GM12872 (cell line): ENCODE measurements at regions not wholly inside any gene's neighbourhood (a gene's known extent, or its start where the extent isn't known, plus 50 kb on each side); places are given as distances from the start of the nearest gene placed in this dataset.

ENCODE experiments used
- CTCF ChIP-seq: IDR thresholded peaks from 3 replicates; pipeline ENCODE4 v1.5.1; 2011; ENCODE audit warnings: low read depth, mild to moderate bottlenecking, low read length, moderate library complexity; ENCODE audit not compliant: insufficient read depth

DNA sequence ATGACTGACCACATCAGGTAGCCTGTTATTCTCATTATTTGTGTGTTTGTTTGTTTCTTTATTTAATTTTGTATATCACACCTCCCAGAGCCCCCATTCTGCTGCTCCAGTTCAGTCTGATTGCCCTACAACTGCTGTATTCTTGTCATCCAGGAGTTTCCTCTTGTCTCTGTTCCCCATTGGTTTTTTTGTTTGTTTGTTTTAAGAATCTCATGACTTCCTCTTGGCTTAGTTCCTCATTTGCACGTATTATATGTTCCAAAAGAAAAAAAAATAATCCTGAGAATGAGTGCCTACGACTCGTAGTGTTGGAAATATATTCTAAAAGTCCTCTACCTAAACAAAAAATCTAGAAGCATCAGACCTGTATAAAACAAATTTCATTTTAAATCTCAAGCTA lies 142.3 kb upstream of the SLIT2 start:
- no peak for TF ChIP-seq CTCF

GRCh38 chr4:20106921-20107320 lies 144.8 kb upstream of the SLIT2 start:
- no peak for TF ChIP-seq CTCF

DNA sequence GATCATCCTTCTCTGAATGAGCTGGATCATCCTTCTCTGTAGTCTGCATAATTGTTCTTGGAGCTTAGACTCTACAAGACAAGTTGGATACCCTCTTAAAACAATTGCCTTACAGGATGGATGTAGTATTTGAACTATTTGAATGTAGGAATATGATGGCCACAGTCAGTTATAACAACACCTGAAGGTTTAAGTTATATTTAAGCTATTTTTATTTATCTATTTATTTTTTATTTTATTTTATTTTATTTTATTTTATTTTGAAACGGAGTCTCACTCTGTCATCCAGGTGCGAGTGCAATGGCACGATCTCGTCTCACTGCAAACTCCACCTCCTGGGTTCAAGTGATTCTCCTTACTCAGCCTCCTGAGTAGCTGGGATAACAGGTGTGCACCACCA lies 149.9 kb upstream of the SLIT2 start:
- TF ChIP-seq CTCF, result no peak

DNA sequence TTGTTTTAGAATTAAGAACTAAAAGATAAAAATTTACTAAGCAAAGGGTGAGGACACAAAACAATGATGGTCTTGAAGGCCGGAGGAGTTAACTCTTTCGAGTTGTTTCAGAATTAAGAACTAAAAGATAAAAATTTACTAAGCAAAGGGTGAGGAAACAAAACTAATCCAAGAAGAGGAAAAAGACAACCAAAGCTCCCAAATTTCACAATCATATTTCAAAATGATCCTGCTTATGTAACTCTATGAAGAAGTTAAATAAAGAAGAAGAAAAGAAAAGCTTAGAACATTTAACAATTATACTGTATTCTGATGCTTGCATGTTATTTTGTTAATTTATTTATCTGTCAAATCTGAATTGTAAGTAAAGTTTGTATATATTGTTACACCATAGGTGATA lies 154.8 kb upstream of the SLIT2 start:
- TF ChIP-seq CTCF, result no peak

DNA sequence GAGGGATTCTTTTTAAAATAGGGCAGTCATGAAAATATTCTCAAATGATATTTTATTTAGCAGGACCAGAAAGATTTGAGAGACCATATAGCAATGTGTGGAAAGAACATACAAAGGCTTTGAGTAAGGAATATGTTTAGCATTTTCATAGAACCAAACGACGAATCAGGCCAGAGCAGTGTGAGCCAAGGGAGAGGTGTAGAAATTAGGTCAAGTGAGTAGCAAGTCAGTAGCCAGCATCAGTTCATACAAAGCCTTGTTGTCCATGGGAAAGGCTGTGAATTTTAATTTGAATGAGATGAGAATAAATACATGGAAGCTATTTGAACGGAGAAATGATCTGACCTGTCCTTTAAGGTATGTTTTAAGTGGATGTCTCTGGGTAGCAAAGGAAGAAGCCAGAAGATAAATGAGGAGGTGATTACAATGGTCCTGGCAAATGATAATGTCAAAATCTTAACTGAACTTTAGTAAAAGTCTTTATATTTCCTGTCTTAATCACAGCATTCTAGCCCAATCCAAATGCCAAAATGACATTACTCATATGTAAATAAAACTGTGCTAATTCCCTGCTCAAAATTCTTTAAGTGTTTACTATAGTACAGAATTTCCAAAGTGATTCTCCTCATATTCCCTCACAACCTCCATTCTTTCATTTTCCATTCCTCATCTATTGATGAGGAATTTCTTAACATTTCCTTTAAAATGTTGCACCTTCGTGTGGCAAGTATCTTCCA lies 155.7 kb upstream of the SLIT2 start:
- no peak for TF ChIP-seq CTCF

DNA sequence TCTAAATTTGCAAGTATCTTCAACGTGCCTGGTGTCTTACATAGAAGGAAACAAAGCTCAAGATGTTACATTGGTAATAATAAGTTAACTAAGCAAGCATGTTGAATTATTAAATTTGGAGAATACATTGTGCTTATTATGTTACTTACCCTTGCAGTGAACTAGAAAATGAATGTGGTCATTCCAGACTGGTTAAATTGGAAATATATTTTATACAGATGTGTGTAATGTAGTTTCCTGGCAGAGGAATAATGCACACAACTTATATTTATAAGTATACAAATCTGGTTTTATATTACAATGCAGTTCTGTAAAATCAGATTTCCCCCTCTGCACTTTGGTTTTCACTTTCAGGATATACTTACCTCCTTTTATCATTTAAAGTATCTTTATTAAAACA lies 159.9 kb upstream of the SLIT2 start:
- no peak for TF ChIP-seq CTCF

DNA sequence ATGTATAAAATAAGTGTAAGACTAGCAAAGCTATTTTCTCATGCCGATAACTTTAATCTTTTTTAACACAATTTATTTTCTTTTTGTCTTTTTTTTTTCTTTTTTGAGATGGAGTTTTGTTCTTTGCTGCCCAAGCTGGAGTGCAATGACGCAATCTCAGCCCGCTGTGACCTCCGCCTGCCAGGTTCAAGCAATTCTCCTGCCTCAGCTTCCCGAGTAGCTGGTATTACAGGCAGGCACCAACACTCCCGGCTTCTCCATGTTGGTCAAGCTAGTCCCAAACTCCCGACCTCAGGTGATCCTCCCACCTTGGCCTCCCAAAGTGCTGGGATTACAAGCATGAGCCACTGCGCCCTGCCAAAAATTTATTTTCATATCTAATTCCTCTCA lies 164.2 kb upstream of the SLIT2 start:
- no peak for TF ChIP-seq CTCF
